COLO668 (cell line): ENCODE measurements at regions not wholly inside any gene's neighbourhood (a gene's known extent, or its start where the extent isn't known, plus 50 kb on each side); places are given as distances from the start of the nearest gene placed in this dataset.

Experiments
- DNase-seq: peaks from one replicate; lab custom pipeline; 2025; ENCODE audit not compliant: unreplicated experiment; lab: John Stamatoyannopoulos, UW

DNA sequence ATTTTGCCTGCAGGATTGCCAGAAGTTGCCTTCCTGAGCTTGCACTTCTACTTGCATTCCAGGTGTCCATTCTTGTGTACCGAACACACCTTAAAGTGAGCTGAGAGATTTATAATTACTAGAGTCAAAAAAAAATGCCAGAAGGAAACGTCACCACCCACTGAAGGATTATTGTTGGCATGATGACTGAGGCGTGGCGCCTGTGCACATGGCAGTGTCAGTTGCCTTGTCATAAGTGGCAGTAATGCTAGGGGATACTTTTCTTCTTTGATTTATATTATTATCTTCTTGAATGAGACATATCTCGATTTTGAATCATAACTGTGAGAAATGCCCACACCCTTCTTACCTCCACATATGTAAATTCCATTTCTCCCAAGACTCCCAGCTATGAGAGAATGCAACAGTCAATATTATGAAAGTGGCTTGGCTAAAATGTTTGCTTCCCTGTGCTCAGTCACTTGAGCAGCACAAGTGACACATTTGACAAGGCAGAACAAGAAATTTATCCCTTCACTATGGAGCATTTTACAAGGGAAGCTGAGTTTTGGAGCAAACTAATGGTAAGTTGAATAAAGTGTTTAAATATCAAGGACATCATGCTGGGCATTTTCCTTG is 149.5 kb upstream of the SASH1 start:
- no peak for DNase-seq

DNA sequence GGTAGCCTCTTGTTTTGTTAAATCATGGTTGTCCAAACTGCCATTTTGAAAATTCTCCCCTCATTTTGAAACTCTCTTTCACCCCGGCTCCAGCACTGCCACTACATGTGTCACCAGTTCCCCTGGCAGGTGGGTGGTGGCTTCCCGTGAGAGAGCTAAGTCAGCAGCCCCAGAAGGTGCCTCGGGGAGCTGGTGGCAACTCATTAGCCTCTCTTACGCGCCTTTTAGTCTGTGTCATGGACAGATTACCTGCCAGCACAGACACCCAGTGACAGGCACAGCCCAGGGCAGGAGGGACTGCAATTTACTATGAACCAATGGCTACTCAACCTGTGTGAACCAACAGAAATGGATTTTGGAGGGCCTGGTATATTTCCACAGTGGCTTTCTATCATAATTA is 147.1 kb upstream of the SASH1 start:
- no peak for DNase-seq

DNA sequence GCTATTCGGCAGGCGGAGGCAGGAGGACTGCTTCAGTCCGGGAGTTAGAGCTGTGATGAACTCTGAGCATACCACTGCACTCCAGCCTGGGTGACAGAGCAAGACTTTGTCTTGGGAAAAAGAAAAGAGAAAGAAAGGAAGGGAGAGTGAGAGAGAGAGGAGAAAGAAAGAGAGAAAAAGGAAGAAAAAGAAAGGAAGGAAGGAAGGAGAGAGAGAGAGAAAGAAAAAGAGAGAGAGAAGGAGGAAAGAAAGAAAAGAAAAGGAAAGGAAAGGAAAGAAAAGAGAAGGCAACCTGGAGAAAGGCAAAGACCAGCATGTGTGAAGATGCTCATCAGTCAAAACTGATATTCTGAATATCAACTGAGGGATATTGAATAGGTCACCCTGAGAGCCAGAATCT is 143.1 kb upstream of the SASH1 start:
- no peak for DNase-seq

DNA sequence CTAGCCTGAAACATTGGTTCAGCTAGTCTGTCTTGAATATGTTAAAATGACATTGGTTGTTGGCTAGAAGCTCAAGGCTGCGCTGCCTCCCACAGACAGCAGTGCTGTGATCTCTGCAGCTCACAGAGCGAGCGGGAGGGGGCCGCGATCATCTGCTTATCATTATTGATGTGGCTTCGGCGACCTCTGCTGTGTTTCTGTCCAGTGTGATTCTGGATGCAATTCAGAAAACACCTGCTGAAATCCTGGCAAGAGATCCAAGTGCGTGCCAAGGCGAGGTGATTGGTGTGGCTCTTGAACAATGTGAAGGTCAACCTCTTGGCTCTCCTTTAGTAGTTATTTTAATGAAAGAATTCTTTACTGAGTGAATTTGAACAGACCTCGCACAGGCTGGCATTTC is 142.3 kb upstream of the SASH1 start:
- no peak for DNase-seq

DNA sequence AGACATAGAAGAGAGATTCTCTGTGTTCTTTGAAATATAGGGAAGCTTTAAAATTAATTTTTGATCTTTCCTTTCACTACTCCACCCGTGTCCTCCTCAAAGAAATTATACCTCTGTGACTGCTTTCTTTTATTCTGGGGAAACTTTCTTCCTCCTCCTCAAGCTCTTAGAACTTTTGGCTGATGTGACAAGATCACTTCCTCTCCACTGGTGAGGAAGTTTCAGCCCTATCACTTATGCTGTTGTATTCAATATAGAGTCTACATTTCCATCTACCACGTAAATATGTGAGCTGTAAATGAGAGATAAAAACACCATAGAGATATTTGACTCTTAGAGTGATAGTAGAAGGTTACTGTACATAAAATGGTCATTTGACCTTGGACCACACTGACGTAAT is 141.9 kb upstream of the SASH1 start:
- no peak for DNase-seq

DNA sequence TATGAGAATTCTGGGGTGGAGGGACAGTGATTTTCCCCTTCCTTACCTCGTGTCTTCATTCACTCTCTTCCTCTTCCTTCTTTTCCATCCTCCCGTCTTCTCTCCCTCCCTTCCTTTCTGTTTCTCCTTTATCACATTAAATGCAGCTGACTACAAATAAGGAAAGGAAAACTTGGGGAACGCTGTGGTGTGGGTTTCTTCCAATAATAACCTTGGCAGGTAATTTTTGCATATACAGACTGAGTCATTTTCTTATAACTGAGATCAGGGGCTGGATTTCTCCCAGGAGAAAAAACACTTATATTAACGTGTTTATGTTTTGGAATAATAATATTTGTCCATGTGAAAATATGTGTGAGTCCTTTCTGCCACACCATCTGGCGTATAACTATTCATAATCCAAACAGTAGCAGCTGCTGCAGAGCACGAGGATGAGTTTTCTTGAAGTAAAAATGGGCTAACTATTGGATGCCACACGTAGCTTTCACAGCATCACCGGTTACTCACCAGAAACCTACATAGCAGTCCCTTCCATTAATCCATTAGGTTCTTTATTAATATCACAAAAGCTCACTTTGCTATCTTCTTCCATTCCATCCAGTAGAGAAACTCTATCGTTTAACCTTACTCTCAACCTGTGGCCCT is 139.2 kb upstream of the SASH1 start:
- DNase-seq, result no peak

DNA sequence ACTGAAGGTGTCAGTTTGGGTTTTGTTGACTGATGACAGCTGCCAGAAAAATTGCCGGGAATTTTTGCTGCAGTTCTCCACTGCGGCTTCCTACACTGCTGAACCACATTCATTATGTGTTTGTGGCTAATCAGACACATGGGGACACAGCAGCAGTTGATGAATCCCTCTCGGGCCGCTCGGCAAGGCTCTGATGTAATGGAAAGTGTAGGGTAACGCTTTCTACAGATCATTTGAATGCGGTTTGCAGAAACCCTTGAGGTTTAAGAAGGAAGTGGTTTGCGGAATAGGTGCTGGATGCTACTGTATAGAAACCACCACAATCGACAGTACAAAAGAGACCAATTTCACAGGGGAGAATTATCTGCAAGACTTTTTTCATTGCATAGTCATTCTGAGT is 138.7 kb upstream of the SASH1 start:
- DNase-seq, result no peak

DNA sequence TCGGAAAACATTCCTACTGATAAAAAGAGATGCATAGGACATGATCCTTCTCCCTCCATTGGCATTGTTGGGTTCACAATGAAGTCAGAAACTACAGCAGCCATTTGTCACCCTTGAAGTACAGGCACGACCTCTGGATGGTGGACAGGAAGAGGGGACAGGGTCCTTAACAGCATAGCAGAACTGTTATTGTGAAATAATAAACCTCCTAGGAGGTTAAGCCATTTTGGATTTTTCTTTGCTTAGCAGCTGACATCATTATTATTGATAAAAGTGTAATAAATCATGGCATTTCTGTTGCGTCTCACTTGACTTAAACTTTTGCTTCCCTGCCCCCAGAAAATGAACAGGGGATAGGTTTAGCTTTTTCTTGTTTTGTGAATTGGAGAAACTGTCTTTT is 134.3 kb upstream of the SASH1 start:
- no peak for DNase-seq

DNA sequence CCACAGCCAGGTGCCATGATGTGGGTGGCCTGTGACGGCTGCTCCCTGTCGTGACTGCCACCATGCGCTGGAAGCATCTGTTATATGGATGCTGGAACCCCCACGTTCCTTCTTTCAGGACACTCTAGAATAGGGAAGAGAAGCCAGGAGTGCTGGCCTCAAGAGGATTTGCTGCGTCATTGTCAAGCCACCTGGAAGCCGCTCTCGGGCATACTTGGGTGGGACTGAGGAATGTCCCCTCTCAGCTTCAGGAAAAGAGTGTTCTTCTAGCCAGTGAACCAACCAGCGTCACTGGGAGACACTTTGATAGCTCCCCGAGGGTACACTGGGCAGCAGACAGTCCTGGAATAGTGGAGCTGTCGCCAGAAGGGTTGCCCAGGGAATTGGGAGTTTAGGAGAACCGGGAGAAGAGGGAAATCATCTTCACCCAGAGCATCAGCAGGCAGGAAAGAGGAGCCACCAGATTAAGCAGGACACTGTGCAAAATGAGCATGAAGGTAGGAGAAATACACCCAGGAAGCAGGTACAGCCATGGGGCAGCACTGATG is 130.8 kb upstream of the SASH1 start:
- no peak for DNase-seq

DNA sequence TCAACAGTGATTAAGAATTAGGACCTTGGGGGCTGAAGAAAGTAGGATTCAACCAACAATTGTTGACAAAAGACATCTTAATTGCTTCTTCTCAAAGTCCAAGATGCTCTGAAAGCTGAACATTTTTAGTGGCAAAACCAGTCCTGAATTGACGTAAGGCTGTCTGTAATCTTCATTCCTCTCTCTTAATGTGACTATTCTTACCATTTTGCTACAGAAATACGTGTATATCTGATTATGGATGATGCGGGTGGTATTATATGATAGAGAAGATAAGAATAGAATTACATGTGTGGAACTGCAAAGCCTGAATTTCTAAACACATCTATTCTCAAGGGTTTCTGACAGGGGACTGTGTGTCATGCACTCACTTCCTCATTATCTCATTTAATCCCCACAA is 130.3 kb upstream of the SASH1 start:
- DNase-seq, result no peak

DNA sequence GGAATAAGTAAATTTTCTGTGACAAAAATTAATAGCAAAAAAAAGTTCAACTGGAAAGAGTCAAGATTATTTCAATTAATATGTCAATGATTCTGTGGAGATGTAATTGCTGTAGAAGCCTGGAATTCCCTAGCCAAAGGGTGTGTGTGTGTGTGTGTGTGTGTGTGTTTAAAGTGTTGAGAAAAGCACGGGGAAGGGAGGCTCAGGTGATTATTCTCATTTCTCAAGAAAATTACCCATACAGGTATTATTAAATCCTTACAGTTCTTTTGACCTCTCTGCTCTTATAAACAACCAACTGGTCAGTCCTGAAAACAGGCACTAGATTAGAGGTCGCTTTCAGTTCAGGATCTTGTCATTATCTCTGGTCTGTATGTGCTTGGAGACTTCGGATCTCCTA is 129.3 kb upstream of the SASH1 start:
- DNase-seq, result no peak

DNA sequence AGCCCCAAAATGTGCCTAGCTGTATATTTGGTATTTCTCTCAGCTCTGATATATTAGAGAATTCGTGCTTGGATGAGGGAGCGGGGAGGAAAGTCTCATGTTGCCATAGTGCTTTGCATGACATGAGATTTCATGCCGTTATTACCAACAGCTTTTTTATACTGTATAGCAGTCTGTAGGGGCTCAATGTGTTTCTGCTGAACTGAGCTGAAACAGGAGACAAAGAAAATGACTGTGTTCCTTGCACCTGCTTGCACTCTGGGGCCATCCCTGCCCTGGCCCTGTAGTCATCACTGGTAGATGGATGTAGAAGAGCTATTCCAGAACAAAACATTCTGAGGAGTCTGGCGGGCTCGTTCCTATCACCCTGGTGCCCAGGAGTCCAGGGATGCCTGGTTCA is 128.0 kb upstream of the SASH1 start:
- DNase-seq, result no peak

DNA sequence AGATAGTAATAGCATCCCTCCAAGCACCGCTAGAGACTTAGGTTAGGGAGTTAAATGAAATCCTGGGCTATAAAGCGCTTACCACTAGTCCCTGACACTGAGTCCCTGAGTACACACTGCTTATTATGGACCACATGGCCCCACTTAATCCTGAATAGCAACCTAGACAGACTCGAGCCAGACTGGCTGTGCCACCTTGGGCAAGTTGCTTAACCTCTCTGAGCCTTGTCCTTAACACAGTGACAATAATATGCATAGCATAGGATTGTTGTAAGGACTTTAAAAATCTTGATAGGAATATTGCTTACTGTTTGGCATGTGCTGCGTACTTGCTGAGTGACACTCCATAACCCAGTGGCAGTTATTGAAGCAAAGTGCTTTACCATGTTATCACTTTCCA is 125.6 kb upstream of the SASH1 start:
- no peak for DNase-seq

DNA sequence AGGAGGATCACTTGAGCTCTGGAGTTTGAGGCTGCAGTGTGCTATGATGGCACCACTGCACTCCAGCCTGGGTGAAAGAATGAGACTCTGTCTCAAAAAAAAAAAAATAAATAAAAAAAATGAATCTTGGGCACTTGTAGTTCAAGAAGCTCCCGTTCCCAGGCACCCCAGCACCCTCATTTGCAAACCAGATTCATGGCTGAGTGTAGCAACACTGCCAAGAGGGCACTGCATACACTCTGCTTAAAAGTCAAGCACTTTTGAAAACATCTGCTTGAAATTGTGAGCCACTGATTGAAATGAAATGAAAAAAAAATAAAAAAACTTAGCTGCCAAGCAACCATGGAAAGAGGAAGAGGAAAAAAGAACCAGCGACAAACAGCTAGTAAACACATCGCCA is 124.7 kb upstream of the SASH1 start:
- DNase-seq, result no peak

DNA sequence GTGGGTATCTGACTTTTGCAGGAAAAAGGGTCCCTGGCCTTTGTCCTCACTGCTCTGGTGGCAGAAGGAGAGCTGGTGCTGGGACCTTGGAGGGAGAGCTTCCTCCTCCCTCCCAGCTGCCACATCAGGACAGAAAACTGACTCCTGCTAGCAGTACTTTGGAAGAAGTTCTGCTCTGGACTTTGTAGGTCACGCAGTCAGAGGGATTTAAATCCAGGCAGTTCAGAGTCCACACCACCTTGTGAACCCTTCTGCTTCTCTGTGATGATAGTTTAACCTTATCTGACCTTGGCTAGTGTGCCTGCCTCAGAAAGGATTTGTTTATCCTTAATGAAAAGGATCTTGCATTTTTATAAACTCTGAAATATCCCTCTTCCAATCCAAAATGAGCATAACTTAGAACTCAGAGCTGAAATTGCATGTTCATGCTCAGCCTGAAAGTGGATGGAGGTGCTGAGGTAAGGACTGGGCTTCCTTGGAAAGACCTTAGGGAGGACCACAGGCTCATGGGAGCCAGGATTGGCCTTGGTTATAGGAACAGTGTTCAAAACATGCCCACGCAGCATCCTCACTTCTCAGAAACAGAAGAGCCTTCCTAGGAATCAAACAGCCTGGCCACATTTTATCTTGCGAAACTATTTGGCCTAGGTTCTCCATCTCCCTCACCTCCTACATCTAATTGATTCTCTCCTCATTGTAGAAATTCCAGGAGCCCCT is 123.9 kb upstream of the SASH1 start:
- no peak for DNase-seq

DNA sequence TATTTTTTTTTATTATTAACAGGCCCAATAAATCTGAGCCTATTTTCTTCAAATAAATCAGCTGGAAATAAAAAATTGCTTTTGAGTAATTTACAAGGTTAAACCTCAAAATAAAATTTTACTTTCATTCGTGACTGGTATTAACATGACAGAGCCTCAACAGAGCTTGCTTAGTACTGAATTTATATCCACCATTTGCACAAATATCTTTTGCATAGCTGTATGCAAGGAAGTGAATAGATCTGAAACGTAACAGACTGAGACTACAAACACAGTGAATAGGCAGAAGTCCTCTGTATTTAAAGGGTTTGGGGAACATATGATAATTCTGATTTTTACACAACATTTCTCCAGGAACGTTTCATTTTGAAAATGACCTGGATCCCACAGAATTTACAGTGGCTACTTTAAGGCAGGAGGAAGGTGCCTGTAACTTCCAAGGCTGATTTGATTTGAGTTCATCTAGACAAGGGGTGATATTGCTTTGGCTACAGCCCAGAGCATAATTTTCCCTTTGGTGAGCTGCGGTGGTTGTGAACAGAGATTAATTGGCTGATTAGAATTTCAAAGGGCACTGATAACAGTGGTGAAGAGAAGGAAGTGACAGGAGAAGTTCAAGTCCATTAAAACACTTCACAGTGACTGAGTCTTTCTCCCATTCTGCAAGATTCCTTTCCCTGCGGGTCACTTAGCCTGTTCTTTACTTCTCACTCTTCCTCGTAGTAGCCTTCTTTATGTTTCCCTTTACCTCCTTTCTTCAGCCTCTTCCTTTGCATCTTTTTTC is 121.2 kb upstream of the SASH1 start:
- DNase-seq, result no peak

DNA sequence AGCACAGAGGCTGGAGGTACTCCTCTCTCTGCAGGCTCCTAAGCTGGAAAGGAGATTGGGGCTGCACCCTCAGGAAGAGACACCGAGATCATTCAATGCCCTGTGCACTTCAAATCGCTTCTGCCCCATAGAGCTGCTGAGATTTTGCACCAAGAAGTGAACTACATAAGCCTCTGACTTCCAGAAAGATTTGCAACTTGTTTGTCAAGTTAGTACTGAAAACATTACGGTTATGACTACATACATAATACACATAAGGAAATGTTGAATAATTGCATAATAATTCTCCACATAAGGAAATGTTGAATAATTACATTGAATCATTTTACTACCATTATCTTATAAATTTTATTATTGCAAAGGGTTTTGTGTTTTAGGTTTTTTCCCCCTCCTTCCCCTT is 120.3 kb upstream of the SASH1 start:
- no peak for DNase-seq

DNA sequence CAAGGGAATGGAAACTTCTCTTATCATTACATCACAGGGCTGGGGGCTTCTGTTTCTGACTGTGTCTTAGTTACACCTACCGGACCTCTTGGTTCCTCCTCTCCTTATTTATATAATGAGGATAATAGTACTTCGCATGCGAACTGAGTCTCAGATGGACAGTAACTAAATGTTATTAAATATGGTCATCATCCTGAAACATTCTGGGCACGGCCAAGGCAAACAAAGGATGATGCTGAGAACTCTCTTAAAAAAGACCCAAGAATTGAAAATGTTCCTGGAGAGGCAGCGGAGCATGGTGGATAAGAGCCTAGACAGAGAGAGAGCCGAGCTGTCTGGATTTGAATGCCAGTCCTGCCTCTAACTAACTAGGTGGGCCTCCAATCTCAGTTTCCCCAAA is 119.8 kb upstream of the SASH1 start:
- DNase-seq, result no peak

DNA sequence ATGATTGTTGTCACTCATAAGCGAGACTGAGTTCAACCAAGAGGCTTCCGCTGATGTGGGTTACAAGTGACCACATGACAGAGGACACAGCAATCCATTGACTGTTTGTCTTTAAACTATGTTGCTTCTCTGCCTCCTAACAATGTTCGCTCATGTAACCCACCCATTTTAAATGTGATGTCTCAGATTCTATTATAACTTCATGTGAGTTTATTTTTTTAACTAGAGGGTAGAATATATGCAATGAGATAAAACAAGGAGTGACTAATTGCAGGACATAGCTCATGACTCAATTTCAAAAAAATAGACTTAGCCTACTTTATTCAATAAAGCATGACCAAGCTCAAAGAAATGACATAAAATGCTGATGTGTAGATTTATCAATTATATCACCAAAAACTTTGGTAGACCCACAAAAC is 119.2 kb upstream of the SASH1 start:
- DNase-seq, result no peak

DNA sequence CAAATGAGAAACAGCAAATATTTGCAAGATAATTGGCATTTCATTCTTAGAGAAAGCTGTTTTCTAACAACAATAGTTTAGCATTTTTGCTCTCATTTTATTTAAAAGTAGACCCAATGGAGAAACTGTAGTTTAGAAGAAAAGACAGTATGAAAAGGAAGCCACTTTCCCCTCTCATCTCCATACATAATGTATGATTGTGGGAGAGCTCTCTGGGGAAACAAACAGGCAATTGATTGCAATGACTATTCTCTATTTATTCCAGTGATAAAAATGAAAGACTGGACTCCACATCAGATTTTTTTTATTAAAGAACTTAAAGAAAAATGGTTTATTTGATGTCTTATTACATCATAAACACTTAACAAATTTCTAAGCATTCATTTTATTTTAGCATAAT is 116.8 kb upstream of the SASH1 start:
- DNase-seq, result no peak

DNA sequence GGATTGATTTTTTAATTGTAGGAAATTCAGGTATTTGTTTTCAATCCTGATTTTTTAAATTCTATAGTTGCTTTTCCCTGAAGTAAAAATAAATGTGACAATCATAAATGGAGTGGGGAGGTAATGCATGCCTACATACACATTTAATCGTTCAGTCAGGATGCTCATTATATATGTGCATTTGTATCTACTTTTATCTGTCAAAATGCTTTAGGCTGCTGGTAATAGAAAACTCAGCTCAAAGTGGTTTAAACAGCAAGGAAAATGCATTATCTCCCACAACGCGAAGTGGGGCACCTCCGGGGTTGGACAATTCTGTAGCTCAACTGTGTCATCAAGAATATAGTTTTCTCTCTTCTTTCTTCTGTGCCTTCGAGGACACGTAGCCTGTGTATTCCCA is 116.4 kb upstream of the SASH1 start:
- DNase-seq, result no peak

DNA sequence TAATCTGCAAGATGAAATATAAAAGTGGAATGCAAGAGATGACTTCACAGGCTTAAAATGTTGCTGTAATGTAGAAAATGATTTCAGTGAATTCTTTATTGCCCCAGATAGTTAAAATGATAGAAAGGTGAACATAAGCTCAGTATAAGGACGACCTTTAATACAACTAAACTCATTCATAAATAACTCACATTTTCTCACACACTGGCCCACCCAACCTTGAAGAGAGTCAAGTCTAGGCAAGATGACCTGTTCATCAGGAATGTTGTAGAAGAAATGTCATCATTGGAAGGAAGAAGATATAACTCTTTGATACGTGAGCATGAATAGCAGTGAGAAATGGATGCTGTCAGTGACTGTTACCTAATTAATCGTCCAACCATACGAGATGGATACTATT is 111.1 kb upstream of the SASH1 start:
- DNase-seq, result no peak
